ENCODE measurements at regions not wholly inside any gene's neighbourhood (a gene's known extent, or its start where the extent isn't known, plus 50 kb on each side); places are given as distances from the start of the nearest gene placed in this dataset.

DNA sequence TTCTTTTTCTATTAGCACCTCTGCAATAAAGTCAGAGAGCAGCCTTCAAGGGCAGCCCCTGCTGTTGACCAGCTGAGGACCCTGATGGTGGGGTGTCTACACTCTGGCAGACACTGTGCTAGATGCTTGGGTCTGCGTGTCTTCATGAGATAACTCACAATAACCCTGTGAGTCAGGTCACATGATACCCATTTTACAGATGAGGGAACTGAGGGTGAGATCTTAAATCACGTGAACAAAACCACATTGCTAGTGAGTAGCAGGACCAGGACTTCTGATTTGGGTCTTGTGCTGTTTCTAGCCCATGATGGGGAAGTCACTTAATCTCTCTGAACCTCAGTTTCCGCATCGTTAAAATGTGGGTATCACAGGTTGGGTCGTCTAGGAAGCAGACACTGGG, 118.5 kb upstream of the LIPC start:
- H3K4me1 ChIP-seq, result no peaks in the 10 kb centered on the region
- TF ChIP-seq, protein P1, sequence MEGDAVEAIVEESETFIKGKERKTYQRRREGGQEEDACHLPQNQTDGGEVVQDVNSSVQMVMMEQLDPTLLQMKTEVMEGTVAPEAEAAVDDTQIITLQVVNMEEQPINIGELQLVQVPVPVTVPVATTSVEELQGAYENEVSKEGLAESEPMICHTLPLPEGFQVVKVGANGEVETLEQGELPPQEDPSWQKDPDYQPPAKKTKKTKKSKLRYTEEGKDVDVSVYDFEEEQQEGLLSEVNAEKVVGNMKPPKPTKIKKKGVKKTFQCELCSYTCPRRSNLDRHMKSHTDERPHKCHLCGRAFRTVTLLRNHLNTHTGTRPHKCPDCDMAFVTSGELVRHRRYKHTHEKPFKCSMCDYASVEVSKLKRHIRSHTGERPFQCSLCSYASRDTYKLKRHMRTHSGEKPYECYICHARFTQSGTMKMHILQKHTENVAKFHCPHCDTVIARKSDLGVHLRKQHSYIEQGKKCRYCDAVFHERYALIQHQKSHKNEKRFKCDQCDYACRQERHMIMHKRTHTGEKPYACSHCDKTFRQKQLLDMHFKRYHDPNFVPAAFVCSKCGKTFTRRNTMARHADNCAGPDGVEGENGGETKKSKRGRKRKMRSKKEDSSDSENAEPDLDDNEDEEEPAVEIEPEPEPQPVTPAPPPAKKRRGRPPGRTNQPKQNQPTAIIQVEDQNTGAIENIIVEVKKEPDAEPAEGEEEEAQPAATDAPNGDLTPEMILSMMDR (IDR thresholded peaks at IDR 0.05), result no peak
- DNase-seq, result no peak
- H3K9me3 ChIP-seq, result no peaks in the 10 kb centered on the region
- no peak overlapping the region for H3K4me3 ChIP-seq
- no peaks in the 10 kb centered on the region for H3K27me3 ChIP-seq
- intact Hi-C loops (cut with DNase I), result no loop called here
- no peaks in the 10 kb centered on the region for H3K36me3 ChIP-seq
- no peak overlapping the region for H3K27ac ChIP-seq
- no peak overlapping the region for H3K9ac ChIP-seq (ENCODE audit: low read depth in 2 of 2, low read length in 2 of 2)

DNA sequence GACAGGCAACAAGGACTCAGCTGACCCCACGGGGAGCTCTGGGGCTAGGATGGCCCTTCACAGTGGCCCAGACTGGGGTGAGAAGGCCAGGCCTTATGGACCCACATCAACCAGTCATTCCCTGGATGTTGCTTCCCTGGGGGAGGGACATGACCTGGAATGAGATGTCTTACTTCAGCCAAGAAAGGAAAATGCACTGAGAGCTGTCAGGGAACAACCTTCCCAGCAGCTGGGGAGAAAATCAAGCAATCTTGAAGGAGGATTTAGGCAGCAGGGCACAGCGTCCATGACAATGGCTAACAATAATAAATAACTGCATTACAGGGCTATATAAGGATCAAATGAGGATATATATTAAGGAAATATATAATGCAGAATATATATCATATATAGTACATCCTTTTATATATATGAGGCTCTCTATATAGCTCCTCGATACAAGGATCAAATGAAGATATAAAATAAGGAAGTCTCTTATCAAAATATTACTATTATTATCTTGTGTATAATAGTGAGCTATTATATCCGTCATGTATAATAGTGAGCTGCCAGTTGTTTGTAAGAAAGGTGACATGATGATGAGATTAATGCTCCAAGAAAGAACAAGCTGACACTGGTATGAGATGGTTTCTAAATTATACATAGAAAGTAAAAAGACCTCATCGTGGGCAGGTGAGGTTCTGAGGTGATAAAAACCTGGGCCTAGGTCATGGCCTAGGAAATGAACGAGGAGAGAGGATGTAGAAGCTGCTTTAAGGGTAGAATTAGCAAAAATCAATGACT, 117.8 kb upstream of the LIPC start:
- Histone ChIP-seq H3K9ac (ENCODE audit: low read depth in 2 of 2, low read length in 2 of 2) (no peak overlapping the region), H3K36me3 (no peaks in the 10 kb centered on the region), H3K4me1 (no peaks in the 10 kb centered on the region), H3K9me3 (no peaks in the 10 kb centered on the region), H3K27me3 (no peaks in the 10 kb centered on the region), H3K4me3 (no peak overlapping the region), H3K27ac (no peak overlapping the region)
- TF ChIP-seq, protein P1 (IDR thresholded peaks at IDR 0.05), result no peak
- intact Hi-C loops (cut with DNase I), result no loop called here
- no peak for DNase-seq

DNA sequence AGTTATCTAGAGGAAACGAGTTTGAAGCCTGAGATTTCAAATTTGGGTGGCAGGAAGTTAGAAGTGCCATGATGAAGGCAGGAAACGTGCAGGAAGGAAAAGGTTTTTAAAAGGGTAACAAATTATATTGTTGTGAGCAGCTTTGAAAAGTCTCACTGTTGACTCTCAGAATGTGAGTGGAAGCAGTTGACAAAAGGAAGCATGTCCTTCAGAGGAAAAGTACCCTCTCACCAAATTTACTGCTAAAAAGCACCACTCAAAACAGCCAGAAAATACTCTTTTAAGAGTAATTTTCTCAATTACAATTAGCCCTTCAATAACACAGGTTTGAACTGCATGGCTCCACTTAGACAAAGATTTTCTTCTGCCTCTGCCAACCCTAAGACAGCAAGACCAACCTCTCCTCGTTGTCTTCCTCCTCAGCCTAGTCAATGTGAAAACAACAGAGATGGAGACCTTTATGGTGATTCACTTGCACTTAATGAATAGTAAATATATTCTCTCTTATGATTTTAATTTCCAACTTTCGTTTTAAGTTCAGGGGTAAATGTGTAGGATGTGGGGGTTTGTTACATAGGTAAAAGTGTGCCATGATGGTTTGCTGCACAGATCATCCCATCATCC, 117.1 kb upstream of the LIPC start:
- Histone ChIP-seq H3K27me3 (no peaks in the 10 kb centered on the region), H3K27ac (no peak overlapping the region)

DNA sequence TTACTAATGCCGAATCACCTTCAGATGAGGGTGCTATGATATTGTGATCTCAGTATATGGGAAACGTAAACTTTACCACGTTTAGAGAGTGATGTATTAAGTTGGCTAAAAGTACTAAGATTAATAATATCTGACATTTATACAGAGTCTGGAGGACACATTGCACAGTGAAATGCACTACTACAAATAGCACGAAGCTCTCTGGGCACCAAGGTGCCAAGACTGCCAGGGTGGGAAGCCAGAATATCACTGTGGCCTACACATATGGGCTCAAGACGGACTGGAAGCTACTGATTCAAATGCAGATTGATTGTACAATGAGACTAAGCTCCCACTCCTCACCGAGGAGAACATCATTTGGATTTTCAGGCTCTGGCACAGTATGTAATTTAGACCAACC, 113.3 kb upstream of the LIPC start:
- intact Hi-C loops (cut with DNase I), result no loop called here
- no peaks in the 10 kb centered on the region for H3K27me3 ChIP-seq
- no peaks in the 10 kb centered on the region for H3K4me1 ChIP-seq
- H3K4me3 ChIP-seq, result no peak overlapping the region
- H3K9me3 ChIP-seq, result no peaks in the 10 kb centered on the region
- no peak overlapping the region for H3K9ac ChIP-seq (ENCODE audit: low read depth in 2 of 2, low read length in 2 of 2)
- no peaks in the 10 kb centered on the region for H3K36me3 ChIP-seq
- DNase-seq, result no peak
- no peak overlapping the region for H3K27ac ChIP-seq
- TF ChIP-seq, protein P1 (IDR thresholded peaks at IDR 0.05), result no peak

More for the DNA sequence above, 117.1 kb upstream of the LIPC start:
- Histone ChIP-seq H3K9ac (ENCODE audit: low read depth in 2 of 2, low read length in 2 of 2) (no peak overlapping the region), H3K9me3 (no peaks in the 10 kb centered on the region), H3K36me3 (no peaks in the 10 kb centered on the region), H3K4me3 (no peak overlapping the region), H3K4me1 (no peaks in the 10 kb centered on the region)
- TF ChIP-seq, protein P1 (IDR thresholded peaks at IDR 0.05), result no peak
- intact Hi-C loops (cut with DNase I), result no loop called here
- DNase-seq, result no peak

DNA sequence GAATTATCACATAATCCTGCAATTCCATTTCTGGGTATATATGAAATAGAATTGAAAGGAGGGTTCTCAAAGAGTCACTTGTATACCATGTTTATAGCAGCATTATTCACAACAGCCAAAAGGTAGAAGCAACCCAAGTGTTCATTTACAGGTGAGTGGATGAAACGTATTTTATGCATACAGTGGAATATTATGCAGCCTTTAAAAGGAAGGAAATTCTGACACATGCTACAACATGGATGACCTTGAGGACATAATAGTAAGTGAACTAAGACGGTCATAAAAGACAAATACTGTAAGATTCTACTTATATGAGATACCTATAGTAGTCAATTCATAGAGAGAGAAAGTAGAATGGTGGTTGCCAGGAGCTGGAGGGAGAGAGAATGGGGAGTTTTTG, 110.8 kb upstream of the LIPC start:
- no peaks in the 10 kb centered on the region for H3K4me1 ChIP-seq
- no peaks in the 10 kb centered on the region for H3K36me3 ChIP-seq
- no peak overlapping the region for H3K9ac ChIP-seq (ENCODE audit: low read depth in 2 of 2, low read length in 2 of 2)
- no peaks in the 10 kb centered on the region for H3K9me3 ChIP-seq
- H3K4me3 ChIP-seq, result no peak overlapping the region
- H3K27ac ChIP-seq, result no peak overlapping the region
- no peak for DNase-seq
- TF ChIP-seq, protein P1 (IDR thresholded peaks at IDR 0.05), result no peak
- no peaks in the 10 kb centered on the region for H3K27me3 ChIP-seq
- intact Hi-C loops (cut with DNase I), result no loop called here

Measured in colonic mucosa (tissue), 4 donors.